Heart left ventricle (tissue), 16 donors: ENCODE measurements at regions not wholly inside any gene's neighbourhood (a gene's known extent, or its start where the extent isn't known, plus 50 kb on each side); places are given as distances from the start of the nearest gene placed in this dataset.

Experiments used
- ATAC-seq, 4 donors: fragments of 200-7000 bp; cut with Tn5 transposase; one replicate each; pipeline ENCODE4 v1.9.1; 2020 to 2022; ENCODE audit warnings: moderate library complexity in 4 of 4, mild to moderate bottlenecking in 3 of 4, moderate number of reproducible peaks in 1 of 4
- DNase-seq, 5 donors: peaks; one replicate each; pipeline ENCODE4 v3.0.0-alpha.2; 2020
- H3K27ac ChIP-seq, 12 donors: fragments of 200-600 bp; sonication (generic) in 4 of 12; one replicate each; pipeline versions ENCODE4 v1.5.0 to v1.8.0; 2016 to 2022; ENCODE audit warnings: mild to moderate bottlenecking in 2 of 12
- H3K27me3 ChIP-seq, 9 donors: fragments of 200-600 bp; sonication (generic) in 2 of 9; one replicate each; pipeline versions ENCODE4 v1.5.1 to v1.8.0; 2016 to 2022; ENCODE audit warnings: mild to moderate bottlenecking in 3 of 9
- H3K36me3 ChIP-seq, 9 donors: fragments of 200-600 bp; sonication (generic) in 2 of 9; one replicate each; pipeline versions ENCODE4 v1.5.0 to v1.8.0; 2018 to 2022; ENCODE audit warnings: mild to moderate bottlenecking in 2 of 9
- H3K4me1 ChIP-seq, 12 donors: fragments of 200-600 bp; sonication (generic) in 4 of 12; one replicate each; pipeline versions ENCODE4 v1.5.0 to v1.8.0; 2016 to 2022; ENCODE audit warnings: mild to moderate bottlenecking in 3 of 12
- H3K4me3 ChIP-seq, 12 donors: fragments of 200-600 bp; sonication (generic) in 4 of 12; one replicate each; pipeline versions ENCODE4 v1.5.0 to v1.8.0; 2017 to 2022; ENCODE audit warnings: mild to moderate bottlenecking in 9 of 12, moderate library complexity in 4 of 12
- H3K9me3 ChIP-seq, 12 donors: fragments of 200-600 bp; sonication (generic) in 4 of 12; one replicate each; pipeline versions ENCODE4 v1.5.0 to v1.8.0; 2016 to 2022; ENCODE audit warnings: mild to moderate bottlenecking in 1 of 12
- CTCF ChIP-seq, 12 donors: fragments of 200-600 bp; sonication (generic) in 4 of 12; IDR thresholded peaks; one replicate each; pipeline versions ENCODE4 v1.5.0 to v1.8.0; 2018 to 2022; ENCODE audit warnings: antibody characterized with exemption in 12 of 12, mild to moderate bottlenecking in 5 of 12
- POLR2A ChIP-seq, 2 donors: fragments of 450-650 bp; IDR thresholded peaks; one replicate each; pipeline ENCODE4 v1.6.1; 2017; ENCODE audit warnings: antibody characterized with exemption in 2 of 2, mild to moderate bottlenecking in 2 of 2, moderate library complexity in 2 of 2
- WGBS, 4 donors: extraction: QIAGEN DNeasy Blood & Tissue Kit in 2 of 4; methylation state at CpG; one replicate each; pipeline versions ENCODE4 v1.1.5 to v1.1.7; 2013 to 2018; 5-methylcytosine and 5-hydroxymethylcytosine counted together
- intact Hi-C, 10 donors: fragments of 100-400 bp; cut with DNase I; formaldehyde crosslinking; loops; one replicate each; pipeline versions ENCODE4 v1.11.1 to v1.14.2; 2022
- donor health status: ischemic (EF 13 %, LVEDD 7.1; RV severe dilation, severe dysfunction).
- donor health status: healthy with polysubstance abuse.
- donor health status: DM: no; HTN: yes; CAD: no.
- donor health status: DM: no; HTN: no; CAD: no.
- donor health status: ischemic (EF 25% LVEDD 6.9; RV normal size, moderate dysfunction).
- donor health status: ischemic (EF 25% LVEDD 5.7; RV mildly dilated, moderate dysfunction).
- donor health status: healthy.
- donor health status: DM: yes; HTN: yes; CAD: no.
- donor health status: ischemic (EF 35%, LVEDD 5.7; RV mildly dilated, moderate dysfunction).
- donor health status: nonischemic (EF 11% LVEDD 7.7; RV severe dilation, severe dysfunction).
- donor health status: DM: yes; HTN: yes; CAD: no.
- donor health status: PGD.
- donor health status: ischemic (EF 29% LVEDD 5.4; RV normal size, mild dysfunction).
- donor health status: nonischemic (EF 23%, LVEDD 6.1; RV moderate dilation, normal function).

- WGBS, 4 donors, result 47 to 64% (median 53%) methylated on average over 3 of the region's 3 CpGs
- H3K27ac ChIP-seq, result no peak overlapping the region
- H3K4me1 ChIP-seq, result no peaks in the 10 kb centered on the region
- H3K36me3 ChIP-seq, result no peaks in the 10 kb centered on the region
- H3K27me3 ChIP-seq, result peaks cover 0 to 5% (median 0%) of the 10 kb centered on the region in 9 donors
- no peak for TF ChIP-seq POLR2A (IDR thresholded peaks at IDR 0.05)
- no peak for TF ChIP-seq CTCF (IDR thresholded peaks at IDR 0.05)
- ATAC-seq (no peak), DNase-seq (no peak)
- intact Hi-C loops, result no loop called here
- H3K9me3 ChIP-seq, result no peaks in the 10 kb centered on the region
- H3K4me3 ChIP-seq, result no peak overlapping the region
Measured at GRCh38 chr5:3671337-3671736, 75.7 kb downstream of the IRX1 start.

GRCh38 chr5:3678801-3679200 lies 83.2 kb downstream of the IRX1 start:
- Histone ChIP-seq H3K27ac (no peak overlapping the region), H3K4me3 (no peak overlapping the region), H3K27me3 (peaks cover 0 to 5% (median 0%) of the 10 kb centered on the region in 9 donors), H3K4me1 (no peaks in the 10 kb centered on the region), H3K36me3 (no peaks in the 10 kb centered on the region), H3K9me3 (no peaks in the 10 kb centered on the region)
- intact Hi-C loops, result no loop called here
- ATAC-seq, result no peak
- no peak for TF ChIP-seq POLR2A (IDR thresholded peaks at IDR 0.05)
- WGBS, 4 donors, result 69 to 78% (median 74%) methylated on average over 4 of the region's 4 CpGs
- no peak for DNase-seq

- Histone ChIP-seq H3K36me3 (no peaks in the 10 kb centered on the region), H3K4me1 (no peaks in the 10 kb centered on the region), H3K27me3 (peaks cover 0 to 5% (median 0%) of the 10 kb centered on the region in 9 donors), H3K4me3 (no peak overlapping the region), H3K27ac (no peak overlapping the region), H3K9me3 (no peaks in the 10 kb centered on the region)
- DNase-seq (no peak), ATAC-seq (no peak)
- WGBS, 4 donors, result 64 to 73% (median 67%) methylated on average over 5 of the region's 5 CpGs
- intact Hi-C loops, result no loop called here
- TF ChIP-seq POLR2A (IDR thresholded peaks at IDR 0.05) (no peak), CTCF (IDR thresholded peaks at IDR 0.05) (no peak)
Measured at GRCh38 chr5:3680821-3681220, 85.2 kb downstream of the IRX1 start.

- TF ChIP-seq CTCF (IDR thresholded peaks at IDR 0.05) (no peak), POLR2A (IDR thresholded peaks at IDR 0.05) (no peak)
- intact Hi-C loops, result no loop called here
- 75 to 85% (median 82%) methylated on average over 10 to 13 of the region's 13 CpGs for WGBS, 4 donors
- Histone ChIP-seq H3K27me3 (peaks cover 0 to 5% (median 0%) of the 10 kb centered on the region in 9 donors), H3K27ac (no peak overlapping the region), H3K4me3 (no peak overlapping the region), H3K36me3 (no peaks in the 10 kb centered on the region), H3K4me1 (no peaks in the 10 kb centered on the region), H3K9me3 (no peaks in the 10 kb centered on the region)
- ATAC-seq (no peak), DNase-seq (no peak)
Measured at GRCh38 chr5:3684118-3684517, 88.5 kb downstream of the IRX1 start.

- no peaks in the 10 kb centered on the region for H3K4me1 ChIP-seq
- intact Hi-C loops, result no loop called here
- H3K36me3 ChIP-seq, result no peaks in the 10 kb centered on the region
- 81 to 91% (median 87%) methylated on average over 12 of the region's 12 CpGs for WGBS, 4 donors
- no peaks in the 10 kb centered on the region for H3K9me3 ChIP-seq
- peaks cover 0 to 5% (median 0%) of the 10 kb centered on the region in 9 donors for H3K27me3 ChIP-seq
- H3K4me3 ChIP-seq, result no peak overlapping the region
- no peak for ATAC-seq
- TF ChIP-seq POLR2A (IDR thresholded peaks at IDR 0.05) (no peak), CTCF (IDR thresholded peaks at IDR 0.05) (no peak)
- H3K27ac ChIP-seq, result no peak overlapping the region
- DNase-seq, result no peak
Measured at GRCh38 chr5:3684771-3685354, 89.2 kb downstream of the IRX1 start.
